ENCODE measurements at regions not wholly inside any gene's neighbourhood (a gene's known extent, or its start where the extent isn't known, plus 50 kb on each side); places are given as distances from the start of the nearest gene placed in this dataset.

DNA sequence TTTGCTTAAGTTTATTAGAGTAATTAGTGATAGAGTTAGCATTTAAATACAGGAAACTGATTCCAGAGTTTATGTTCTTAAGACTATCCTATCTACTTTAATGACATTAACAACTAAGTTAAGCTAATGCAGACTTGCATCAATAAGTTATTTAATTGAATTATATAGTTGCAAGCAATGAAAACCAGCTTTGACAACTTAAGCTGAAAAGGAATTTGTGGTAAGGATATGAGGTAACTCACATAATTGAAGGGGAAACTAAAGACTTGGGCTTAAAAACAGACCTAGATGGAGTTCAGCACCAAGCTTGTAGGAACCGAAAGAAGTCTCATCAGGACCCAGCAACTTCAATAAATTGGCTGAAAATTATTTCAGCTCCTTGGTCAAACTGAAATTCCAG is 222.3 kb downstream of the IBTK start:
- no peak for DNase-seq (ENCODE audit: low spot score)
- no peak for ATAC-seq
- intact Hi-C loops (cut with DNase I), result no loop called here

DNA sequence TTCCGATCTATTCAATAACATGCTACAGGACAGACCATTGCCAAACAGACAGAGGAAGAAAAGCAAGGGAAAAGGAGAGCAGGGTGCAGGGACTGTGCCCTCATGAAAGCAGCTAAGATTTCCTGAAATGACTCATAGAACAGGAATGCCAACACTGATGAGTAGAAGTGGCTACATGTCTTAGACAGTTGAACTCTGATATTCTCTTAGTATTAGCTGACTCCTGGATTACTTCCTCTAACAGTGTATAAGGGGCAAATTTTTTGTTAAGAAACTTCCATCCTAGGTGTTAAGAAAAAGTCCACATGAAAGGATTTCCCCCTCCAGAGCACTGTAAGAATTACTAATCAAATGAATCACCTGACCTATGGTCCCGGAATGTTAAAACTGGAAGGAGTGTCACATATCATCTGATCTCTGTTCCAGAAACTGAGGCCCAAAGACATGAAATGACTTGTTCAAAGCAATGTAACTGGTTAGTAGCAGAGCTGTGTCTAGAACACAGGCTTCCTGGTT is 224.9 kb downstream of the IBTK start:
- ATAC-seq (peak; percentile 45), DNase-seq (ENCODE audit: low spot score) (no peak)
- intact Hi-C loops (cut with DNase I), result no loop called here

DNA sequence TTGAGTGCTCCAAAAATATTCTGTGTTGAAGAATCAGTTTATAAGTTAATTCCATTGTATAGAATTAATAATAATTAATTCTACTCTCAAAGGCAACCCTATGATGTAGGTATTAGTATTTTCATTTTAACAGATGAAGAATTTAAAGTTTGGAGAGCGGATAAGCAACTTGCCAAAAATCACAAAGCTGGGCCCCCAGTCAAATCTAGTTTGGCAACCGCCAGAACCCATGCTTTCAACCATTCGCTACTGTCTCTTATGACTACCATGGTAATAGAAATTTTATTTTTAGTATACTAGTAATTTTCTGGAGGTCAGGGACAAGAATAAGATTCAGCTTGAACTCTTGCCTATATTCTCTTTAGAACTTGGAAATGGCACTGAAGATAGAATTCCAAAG is 229.8 kb downstream of the IBTK start:
- ATAC-seq (no peak), DNase-seq (ENCODE audit: low spot score) (no peak)
- intact Hi-C loops (cut with DNase I), result no loop called here

- peak; percentile 89 for ATAC-seq
- no peak for DNase-seq (ENCODE audit: low spot score)
- intact Hi-C loops (cut with DNase I), result no loop called here
Measured at GRCh38 chr6:82017288-82017687, 230.3 kb downstream of the IBTK start.

DNA sequence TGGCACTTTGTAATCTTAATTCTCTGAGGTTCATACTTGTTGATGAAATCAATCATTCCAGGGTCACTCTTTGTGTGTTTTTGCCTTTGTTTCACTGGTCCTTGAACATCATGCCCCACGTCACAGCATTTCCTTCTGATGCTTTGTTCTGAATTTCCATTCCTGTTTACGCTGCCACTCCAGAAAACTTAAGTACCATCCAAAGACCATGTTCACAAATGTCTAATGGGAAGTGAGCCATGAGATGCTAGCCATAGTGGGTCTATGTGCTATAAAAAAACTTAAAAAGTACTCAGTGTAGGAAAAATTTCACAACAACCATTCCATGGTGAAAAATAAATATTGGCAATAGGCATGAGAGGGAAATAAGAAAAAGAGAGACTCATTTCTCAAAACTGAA is 232.0 kb downstream of the IBTK start:
- ATAC-seq (no peak), DNase-seq (ENCODE audit: low spot score) (no peak)
- intact Hi-C loops (cut with DNase I), result no loop called here

DNA sequence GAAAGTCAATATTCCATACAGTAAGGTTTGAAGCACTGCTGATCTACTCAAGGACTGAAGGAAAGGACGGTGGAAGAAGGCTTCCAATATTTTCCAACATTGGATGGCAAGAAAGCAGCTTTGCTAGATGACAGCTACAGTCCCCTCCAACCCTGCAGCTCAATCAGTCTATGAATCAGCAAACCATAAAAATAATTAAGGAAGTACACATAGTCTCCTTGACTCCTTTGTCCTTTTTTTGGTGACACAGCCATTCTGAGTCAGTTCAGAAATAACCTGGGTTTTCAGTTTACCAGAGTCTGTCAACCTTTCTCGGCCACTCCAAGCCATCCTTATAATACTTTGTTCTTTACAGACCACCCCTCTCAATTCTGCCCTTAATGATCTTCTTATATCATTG is 232.5 kb downstream of the IBTK start:
- ATAC-seq (no peak), DNase-seq (ENCODE audit: low spot score) (no peak)
- intact Hi-C loops (cut with DNase I), result no loop called here

DNA sequence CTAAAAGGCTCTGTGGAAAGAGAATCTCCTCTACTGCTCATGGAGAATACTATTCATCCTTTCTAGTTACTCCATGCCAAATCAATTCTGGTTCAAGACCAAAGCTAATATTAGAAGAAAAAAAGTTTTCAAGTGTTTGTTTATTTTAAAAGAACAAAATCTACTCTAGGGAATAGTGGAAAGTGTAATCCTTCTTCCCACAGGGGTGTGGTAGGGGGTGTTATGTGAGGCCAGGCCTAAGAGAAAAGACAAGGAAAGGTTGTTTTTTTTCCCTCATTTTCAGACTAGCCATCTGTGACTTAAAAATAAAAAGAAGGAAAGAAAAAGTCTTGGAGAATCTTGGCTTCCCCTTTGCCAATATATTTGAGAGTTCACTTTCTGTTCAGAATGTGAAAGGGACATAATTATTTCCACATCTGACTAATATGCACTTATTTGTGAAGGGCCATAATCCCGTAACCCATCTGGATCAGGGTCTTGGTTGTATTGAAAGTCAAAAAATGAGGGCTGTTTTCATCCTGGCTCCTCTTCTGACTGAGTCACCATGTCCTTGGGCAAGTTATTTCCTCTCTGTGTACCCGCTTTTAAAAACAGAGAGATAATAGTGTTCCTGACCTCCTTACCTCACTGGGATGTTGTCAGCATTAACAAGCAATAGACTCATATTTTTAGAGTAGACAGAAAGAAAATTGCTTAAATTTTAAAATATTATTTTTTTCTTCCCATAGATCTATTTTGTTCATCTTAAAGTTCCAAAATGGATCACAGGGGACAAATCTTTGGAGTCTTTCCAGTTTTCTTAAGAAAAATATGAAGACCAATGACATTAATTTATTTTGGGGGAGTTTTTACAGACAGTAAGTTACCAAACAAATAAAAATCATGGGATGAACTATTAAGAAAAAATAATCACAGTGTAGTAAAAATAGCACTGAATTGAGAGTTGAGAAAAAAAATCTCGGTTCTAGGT is 233.7 kb downstream of the IBTK start:
- no peak for DNase-seq (ENCODE audit: low spot score)
- peak; percentile 91 for ATAC-seq
- intact Hi-C loops (cut with DNase I), result no loop called here

DNA sequence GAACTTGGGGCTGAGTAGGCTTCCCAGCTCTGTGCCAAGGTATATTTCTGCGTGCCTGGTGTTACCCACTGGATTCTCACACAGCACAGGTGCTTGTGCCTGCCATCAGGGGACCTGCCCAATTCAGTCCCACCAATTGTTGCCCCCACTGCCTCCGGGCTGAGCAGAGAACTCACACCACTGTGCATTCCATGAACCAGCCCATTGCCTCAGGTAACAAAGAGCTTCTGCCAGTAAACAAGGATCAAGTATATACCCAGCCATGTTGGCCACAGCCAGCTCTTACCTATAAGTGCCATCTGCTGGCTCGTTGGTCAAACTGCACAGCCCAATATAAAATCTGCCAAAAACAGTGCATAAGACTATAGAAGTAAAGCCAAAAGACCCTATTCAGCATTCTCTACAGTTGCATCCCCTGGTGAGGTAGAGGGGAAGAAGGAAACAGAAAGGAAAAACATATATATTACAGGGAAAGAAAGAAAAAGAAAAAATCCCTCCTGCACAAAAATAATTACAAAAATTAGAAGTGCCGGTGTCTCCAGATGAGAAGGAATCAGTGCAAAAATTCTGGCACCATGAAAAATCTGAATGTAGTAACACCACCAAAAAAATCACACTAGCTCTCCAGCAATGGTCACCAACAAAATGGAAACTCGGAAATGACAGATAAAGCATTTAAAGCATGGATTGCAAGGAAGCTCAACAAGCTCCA is 241.4 kb downstream of the IBTK start:
- ATAC-seq, result peak; percentile 49
- intact Hi-C loops (cut with DNase I), result no loop called here
- DNase-seq (ENCODE audit: low spot score), result no peak

- intact Hi-C loops (cut with DNase I), result no loop called here
- ATAC-seq (no peak), DNase-seq (ENCODE audit: low spot score) (no peak)
Measured at GRCh38 chr6:82000551-82000950, 247.0 kb downstream of the IBTK start.

DNA sequence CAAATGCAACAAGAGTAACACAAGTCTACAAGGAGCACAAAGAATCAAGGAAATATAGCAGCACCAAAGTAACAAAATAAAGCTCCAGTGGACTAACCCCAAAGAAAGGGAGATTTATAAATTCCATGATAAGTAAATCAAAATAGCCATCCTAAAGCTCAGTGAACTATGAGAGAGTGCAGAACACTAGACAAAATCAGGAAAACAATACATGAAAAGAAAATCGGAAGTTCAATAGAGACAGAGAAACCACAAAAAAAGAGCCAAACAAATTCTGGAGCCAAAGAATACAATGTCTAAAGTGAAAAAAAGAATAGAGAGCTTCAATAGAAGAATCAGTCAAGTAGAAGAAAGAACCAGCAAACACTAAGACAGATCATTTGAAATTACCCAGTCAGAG is 247.3 kb upstream of the TENT5A start:
- intact Hi-C loops (cut with DNase I), result no loop called here
- ATAC-seq, result no peak
- DNase-seq (ENCODE audit: low spot score), result no peak

GRCh38 chr6:81999270-81999669 is 246.8 kb upstream of the TENT5A start:
- intact Hi-C loops (cut with DNase I), result no loop called here
- DNase-seq (ENCODE audit: low spot score) (no peak), ATAC-seq (no peak)

DNA sequence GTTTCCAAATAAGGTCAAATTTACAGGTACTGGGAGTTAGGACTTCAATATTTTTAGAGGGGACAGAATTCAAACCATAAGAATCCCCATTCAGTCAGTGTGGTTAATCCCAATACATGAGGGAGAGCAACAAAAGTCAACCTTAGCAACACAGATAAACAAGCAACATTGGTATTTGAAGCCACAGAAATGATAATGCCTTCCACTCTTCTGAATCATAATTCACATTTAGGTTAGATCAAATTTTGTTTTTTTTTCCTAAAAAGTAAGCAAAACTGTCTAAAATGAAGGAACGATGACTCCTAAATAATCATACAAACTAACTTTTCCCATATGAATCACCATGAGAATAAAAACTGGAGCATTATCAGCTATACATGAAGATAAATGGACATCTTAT is 246.0 kb upstream of the TENT5A start:
- intact Hi-C loops (cut with DNase I), result no loop called here
- no peak for ATAC-seq
- DNase-seq (ENCODE audit: low spot score), result no peak

DNA sequence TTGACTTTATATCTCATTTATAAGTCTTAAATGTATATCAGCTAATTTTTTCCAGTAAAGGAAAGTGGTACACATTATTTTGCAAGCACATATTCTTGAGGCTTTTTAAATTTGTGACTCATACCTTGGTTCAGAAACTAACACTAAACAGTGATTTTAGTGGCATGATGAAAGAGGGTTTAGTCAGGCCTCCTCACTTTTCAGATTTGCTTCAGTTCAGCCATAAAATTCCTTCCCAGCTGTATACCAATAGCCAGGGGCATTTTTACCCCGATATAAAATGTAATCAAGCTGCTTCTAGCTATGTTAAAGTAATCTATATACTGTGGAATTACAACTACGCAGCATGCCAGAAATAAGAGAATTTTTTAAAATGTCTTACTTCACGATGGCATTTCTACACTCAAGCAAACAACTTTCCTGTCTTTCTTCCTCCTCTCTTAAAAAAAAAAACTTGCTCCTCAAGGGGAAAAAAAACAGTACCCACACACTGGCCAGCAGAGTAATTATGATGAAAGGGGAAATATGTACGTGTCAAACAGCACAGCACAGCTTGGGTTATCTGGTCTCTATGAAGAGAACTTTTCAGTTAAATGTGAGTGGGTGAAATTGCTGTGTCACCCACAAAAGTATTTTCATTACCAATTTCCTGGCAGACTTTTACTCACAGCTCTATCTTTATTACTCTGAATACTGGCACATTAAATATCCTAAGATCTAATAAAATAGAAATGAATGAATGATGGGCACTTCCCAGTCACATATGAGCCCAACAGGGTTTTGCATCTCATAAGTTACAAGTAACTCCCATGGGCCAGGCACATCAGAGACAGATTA is 244.8 kb upstream of the TENT5A start:
- DNase-seq (ENCODE audit: low spot score) (no peak), ATAC-seq (peak; percentile 71)
- intact Hi-C loops (cut with DNase I), result no loop called here

- ATAC-seq, result peak; percentile 34
- intact Hi-C loops (cut with DNase I), result no loop called here
- no peak for DNase-seq (ENCODE audit: low spot score)
Measured at GRCh38 chr6:81996414-81996813, 243.9 kb upstream of the TENT5A start.

GRCh38 chr6:81995548-81996289 is 243.2 kb upstream of the TENT5A start:
- ATAC-seq (peak; percentile 24), DNase-seq (ENCODE audit: low spot score) (no peak)
- intact Hi-C loops (cut with DNase I), result no loop called here

- intact Hi-C loops (cut with DNase I), result no loop called here
- ATAC-seq (no peak), DNase-seq (ENCODE audit: low spot score) (no peak)
Measured at GRCh38 chr6:81988871-81989270, 236.4 kb upstream of the TENT5A start.

DNA sequence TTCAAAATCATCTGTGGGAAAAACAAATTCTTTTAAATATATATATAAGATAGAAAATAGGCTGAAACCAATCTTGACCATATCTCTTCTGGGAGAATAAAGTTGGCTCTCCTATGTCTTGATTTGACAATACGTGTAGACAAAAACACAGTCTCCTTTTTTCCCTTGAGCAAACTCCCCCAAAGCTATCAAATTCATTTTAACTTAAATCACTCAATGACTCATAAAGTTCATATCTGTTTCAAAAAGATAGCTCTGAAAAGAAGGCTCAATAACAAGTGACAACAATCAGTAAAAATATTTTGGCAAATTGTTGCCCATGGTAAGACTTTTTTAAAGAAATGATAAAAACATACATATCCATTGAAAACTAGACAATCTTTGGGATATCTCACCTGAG is 236.0 kb upstream of the TENT5A start:
- ATAC-seq, result no peak
- intact Hi-C loops (cut with DNase I), result no loop called here
- no peak for DNase-seq (ENCODE audit: low spot score)

- intact Hi-C loops (cut with DNase I), result no loop called here
- ATAC-seq (no peak), DNase-seq (ENCODE audit: low spot score) (no peak)
Measured at GRCh38 chr6:81987293-81987692, 234.8 kb upstream of the TENT5A start.

GRCh38 chr6:81985191-81985590 is 232.7 kb upstream of the TENT5A start:
- intact Hi-C loops (cut with DNase I), result no loop called here
- DNase-seq (ENCODE audit: low spot score) (no peak), ATAC-seq (no peak)
